Osteocyte (in vitro differentiated cells): ENCODE measurements at regions not wholly inside any gene's neighbourhood (a gene's known extent, or its start where the extent isn't known, plus 50 kb on each side); places are given as distances from the start of the nearest gene placed in this dataset.

Source experiments
- DNase-seq: peaks from one replicate; pipeline ENCODE4 v3.0.0; 2021; ENCODE audit warnings: mixed read lengths; ENCODE audit not compliant: unreplicated experiment; ENCODE audit errors: extremely low spot score
- H3K27ac Mint-ChIP-seq: one replicate; pipeline ENCODE4 v1.8.0; 2021; ENCODE audit warnings: mild to moderate bottlenecking, mixed read lengths; ENCODE audit not compliant: unreplicated experiment
- H3K27me3 Mint-ChIP-seq: one replicate; pipeline ENCODE4 v1.8.0; 2021; ENCODE audit warnings: mixed read lengths; ENCODE audit not compliant: unreplicated experiment
- H3K36me3 Mint-ChIP-seq: one replicate; pipeline ENCODE4 v1.8.0; 2021; ENCODE audit warnings: mixed read lengths; ENCODE audit not compliant: unreplicated experiment
- H3K4me1 Mint-ChIP-seq: one replicate; pipeline ENCODE4 v1.8.0; 2021; ENCODE audit warnings: mixed read lengths; ENCODE audit not compliant: unreplicated experiment
- H3K4me3 Mint-ChIP-seq: one replicate; pipeline ENCODE4 v1.8.0; 2021; ENCODE audit warnings: mild to moderate bottlenecking, moderate library complexity, mixed read lengths; ENCODE audit not compliant: unreplicated experiment
- H3K9me3 Mint-ChIP-seq: one replicate; pipeline ENCODE4 v1.8.0; 2021; ENCODE audit warnings: mixed read lengths; ENCODE audit not compliant: unreplicated experiment
- CTCF ChIP-seq: fragments of 200-600 bp; sonication (generic); IDR thresholded peaks from 2 replicates; pipeline ENCODE4 v1.5.0; 2021; ENCODE audit warnings: antibody characterized with exemption, mild to moderate bottlenecking, moderate library complexity

GRCh38 chr3:30461311-30461710, 145.1 kb upstream of the TGFBR2 start:
- Mint-ChIP-seq H3K9me3 (peaks cover 18% of the 10 kb centered on the region), H3K27me3 (no peaks in the 10 kb centered on the region), H3K4me1 (no peaks in the 10 kb centered on the region), H3K27ac (no peak overlapping the region), H3K4me3 (no peak overlapping the region), H3K36me3 (peaks cover 2% of the 10 kb centered on the region)
- TF ChIP-seq CTCF: no peak
- DNase-seq: no peak

- Mint-ChIP-seq H3K4me1 (peaks cover 2% of the 10 kb centered on the region), H3K27me3 (no peaks in the 10 kb centered on the region), H3K4me3 (no peak overlapping the region), H3K36me3 (peaks cover under 1% of the 10 kb centered on the region), H3K9me3 (peaks cover 18% of the 10 kb centered on the region), H3K27ac (no peak overlapping the region)
- TF ChIP-seq CTCF: no peak
- DNase-seq: no peak
Observed at GRCh38 chr3:30462721-30463470, 143.5 kb upstream of the TGFBR2 start.

- H3K36me3 Mint-ChIP-seq: no peaks in the 10 kb centered on the region
- no peak for DNase-seq
- no peaks in the 10 kb centered on the region for H3K27me3 Mint-ChIP-seq
- H3K4me3 Mint-ChIP-seq: no peak overlapping the region
- H3K27ac Mint-ChIP-seq: no peak overlapping the region
- H3K9me3 Mint-ChIP-seq: peaks cover 12% of the 10 kb centered on the region
- H3K4me1 Mint-ChIP-seq: peaks cover 5% of the 10 kb centered on the region
- TF ChIP-seq CTCF: no peak
Observed at GRCh38 chr3:30464381-30464780, 142.0 kb upstream of the TGFBR2 start.

GRCh38 chr3:30465454-30465853, 140.9 kb upstream of the TGFBR2 start:
- no peak overlapping the region for H3K4me3 Mint-ChIP-seq
- no peaks in the 10 kb centered on the region for H3K27me3 Mint-ChIP-seq
- TF ChIP-seq CTCF: no peak
- H3K9me3 Mint-ChIP-seq: peaks cover 12% of the 10 kb centered on the region
- no peak for DNase-seq
- H3K27ac Mint-ChIP-seq: no peak overlapping the region
- H3K36me3 Mint-ChIP-seq: peaks cover 2% of the 10 kb centered on the region
- H3K4me1 Mint-ChIP-seq: peaks cover 5% of the 10 kb centered on the region

GRCh38 chr3:30467596-30468238, 138.7 kb upstream of the TGFBR2 start:
- no peak for DNase-seq
- no peaks in the 10 kb centered on the region for H3K27me3 Mint-ChIP-seq
- TF ChIP-seq CTCF: no peak
- H3K9me3 Mint-ChIP-seq: peaks cover 12% of the 10 kb centered on the region
- H3K27ac Mint-ChIP-seq: no peak overlapping the region
- peaks cover 11% of the 10 kb centered on the region for H3K4me1 Mint-ChIP-seq
- peaks cover 2% of the 10 kb centered on the region for H3K36me3 Mint-ChIP-seq
- H3K4me3 Mint-ChIP-seq: no peak overlapping the region
